Left cardiac atrium (tissue), 4 donors: ENCODE measurements at regions not wholly inside any gene's neighbourhood (a gene's known extent, or its start where the extent isn't known, plus 50 kb on each side); places are given as distances from the start of the nearest gene placed in this dataset.
"Not testable (repeated sequence)": the region's sequence is repeated elsewhere in the genome, so short reads cannot be mapped to it uniquely, and the experiment has no call there.

Experiments
- ATAC-seq, 2 donors: fragments of 200-7000 bp; cut with Tn5 transposase; one replicate each; pipeline ENCODE4 v1.9.1; 2020; ENCODE audit warnings: mild to moderate bottlenecking in 2 of 2, moderate library complexity in 2 of 2
- DNase-seq: peaks from one replicate; pipeline ENCODE4 v3.0.0-alpha.2; 2020
- intact Hi-C, 2 donors: fragments of 100-400 bp; cut with DNase I; formaldehyde crosslinking; loops; one replicate each; pipeline versions ENCODE4 v1.14.1 to v1.15.1; 2022 to 2023
- donor health status: DM: no; HTN: yes; CAD: no.
- donor health status: DM: no; HTN: yes; CAD: no; lungs with severe emphysema.
- donor health status: DM: yes; HTN: yes; CAD: no.
- donor health status: Dilated cardiomyopathy.

DNA sequence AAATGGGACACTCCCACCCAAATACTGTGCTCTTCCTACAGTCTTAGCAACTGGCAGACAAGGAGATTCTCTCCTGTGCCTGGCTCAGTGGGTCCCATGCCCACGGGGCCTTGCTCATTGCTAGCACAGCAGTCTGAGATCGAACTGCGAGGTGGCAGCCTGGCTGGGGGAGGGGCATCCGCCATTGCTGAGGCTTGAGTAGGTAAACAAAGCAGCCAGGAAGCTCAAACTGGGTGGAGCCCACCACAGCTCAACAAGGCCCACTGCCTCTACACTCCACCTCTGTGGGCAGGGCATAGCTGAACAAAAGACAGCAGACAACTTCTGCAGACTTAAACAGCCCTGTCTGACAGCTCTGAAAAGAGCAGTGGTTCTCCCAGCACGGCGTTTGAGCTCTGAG is 174.8 kb downstream of the COL12A1 start:
- ATAC-seq, DNase-seq, intact Hi-C loops: not testable (repeated sequence)

DNA sequence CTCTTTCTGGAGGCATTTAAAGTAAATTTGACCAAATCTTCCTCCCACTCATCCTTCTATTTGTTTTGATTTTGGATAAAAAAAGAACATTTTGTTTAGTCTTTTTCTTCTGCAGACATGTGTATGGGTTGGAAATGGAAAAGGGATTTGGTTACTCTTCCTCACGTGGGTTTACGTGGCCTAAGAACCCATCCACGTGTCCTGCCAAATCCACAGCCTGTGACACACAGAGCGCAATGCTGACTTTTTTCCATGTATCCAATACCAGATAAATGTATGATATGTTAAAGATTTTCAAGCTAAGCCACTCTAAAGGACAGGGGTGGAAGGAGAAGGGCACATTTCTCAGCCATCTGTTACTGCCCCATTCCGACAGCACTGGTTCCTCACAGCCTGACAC is 176.5 kb downstream of the COL12A1 start:
- ATAC-seq (no peak), DNase-seq (no peak)
- intact Hi-C loops, result no loop called here

DNA sequence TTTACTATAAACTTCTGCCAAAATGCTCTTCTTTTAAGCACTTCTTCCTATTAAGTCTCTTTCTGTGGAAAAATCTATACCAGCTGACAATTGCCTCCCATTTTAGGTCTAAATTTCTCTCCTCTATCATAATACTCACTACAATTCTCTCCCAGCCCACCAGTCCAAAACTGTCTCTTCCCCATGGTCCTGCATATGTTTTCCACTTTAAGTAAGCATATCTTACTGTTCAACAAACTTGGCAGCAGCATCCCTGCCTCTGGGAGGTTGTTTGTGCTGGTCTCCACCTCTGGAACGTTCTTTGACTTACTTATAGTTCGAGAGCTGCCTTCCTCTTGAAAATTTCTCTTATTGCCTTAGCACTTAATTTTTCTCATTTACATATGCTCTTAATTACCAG is 180.5 kb downstream of the COL12A1 start:
- intact Hi-C loops, result no loop called here
- DNase-seq, result no peak
- no peak for ATAC-seq

DNA sequence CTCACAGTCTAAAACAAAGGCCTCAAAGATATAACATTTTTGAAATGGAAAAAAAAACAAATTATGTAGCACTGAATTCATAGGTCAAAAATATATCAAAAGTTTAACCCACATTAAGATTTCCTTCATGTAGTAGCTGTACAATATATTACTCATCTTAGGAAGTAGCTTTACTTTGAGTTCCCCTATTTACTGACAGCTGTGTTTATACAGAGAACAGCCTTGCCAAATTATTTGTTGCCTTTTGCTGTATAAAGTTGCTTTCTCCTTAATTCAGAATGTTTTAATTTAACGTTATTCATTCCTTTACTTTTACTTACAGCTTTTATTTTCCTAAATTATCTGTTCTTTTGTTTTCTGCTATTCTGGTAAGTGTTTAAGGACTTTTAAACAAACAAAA is 181.0 kb downstream of the COL12A1 start:
- DNase-seq (no peak), ATAC-seq (no peak)
- intact Hi-C loops, result no loop called here

DNA sequence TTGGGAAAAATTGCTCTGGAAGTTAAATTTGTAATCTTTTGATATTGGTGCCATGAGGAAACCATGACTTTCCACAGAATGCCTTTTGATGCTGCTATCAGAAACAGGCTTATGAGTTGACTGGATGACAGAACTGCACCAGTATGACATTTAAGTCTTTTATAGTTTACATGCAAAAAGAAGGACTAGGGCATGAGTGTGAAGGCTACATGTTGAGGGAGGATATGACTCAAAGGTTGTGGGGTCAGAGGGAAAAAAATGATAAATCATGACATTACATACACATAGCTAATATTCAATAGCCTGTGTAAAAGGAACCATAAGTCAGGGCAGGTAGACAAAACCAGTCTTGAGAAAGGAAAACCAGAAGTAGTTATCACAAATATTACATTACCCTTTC is 182.2 kb downstream of the COL12A1 start:
- intact Hi-C loops, result no loop called here
- DNase-seq (no peak), ATAC-seq (no peak)

DNA sequence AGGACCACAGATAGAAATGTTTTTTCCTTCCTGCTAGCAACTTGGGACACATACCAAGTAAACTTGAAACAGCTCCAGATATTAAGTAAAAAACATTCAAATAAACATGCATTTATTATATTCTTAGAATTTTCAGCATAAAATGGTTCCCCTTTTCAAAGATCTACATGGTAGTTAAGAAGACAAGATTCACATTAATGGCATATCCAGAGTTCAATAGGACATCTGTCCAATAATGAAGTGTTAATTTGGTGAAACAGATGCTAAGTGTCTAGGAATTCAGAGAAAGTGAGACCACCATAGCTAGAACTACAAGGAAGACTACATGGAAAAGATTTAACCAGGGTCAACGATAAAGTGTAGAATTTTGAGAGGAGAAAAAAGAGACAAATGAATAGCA is 184.9 kb downstream of the COL12A1 start:
- intact Hi-C loops, result no loop called here
- DNase-seq (no peak), ATAC-seq (no peak)

DNA sequence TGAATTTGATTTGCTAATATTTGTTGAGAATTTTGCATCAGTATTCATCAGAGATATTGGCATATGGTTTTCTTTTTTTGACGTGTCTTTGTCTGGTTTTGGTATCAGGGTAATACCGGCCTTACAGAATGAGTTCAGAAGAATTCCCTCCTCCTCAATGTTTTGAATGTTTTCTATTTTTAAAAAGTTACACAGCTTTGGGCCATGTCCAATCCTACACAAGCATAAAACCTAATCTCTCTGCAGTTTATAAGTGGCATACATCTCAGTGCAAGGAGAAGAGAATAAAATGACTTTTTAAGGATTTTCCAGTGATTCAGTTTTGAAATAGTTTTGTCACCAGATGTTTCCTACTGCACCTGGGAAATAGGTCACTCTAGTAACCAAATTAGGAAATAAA is 185.5 kb downstream of the COL12A1 start:
- ATAC-seq (no peak), DNase-seq (no peak)
- intact Hi-C loops, result no loop called here

DNA sequence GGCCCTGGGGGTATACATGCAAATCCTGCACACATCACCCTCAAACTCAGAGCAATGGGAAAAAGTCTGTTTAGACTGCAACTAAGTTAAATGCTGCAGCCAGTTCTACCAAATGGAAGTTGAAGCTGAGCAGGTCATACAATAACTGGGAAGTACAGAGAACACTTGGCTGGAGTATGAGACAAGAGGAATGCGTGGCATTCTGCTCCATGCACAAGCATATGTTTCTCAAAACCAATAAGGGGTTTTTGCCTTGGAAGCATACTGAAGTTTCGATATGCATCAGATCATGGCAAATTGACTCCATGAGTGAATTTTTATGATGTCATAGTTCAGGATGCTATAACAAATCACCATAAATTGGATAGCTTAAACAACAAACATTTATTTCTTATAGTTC is 193.8 kb downstream of the COL12A1 start:
- intact Hi-C loops, result no loop called here
- DNase-seq, result no peak
- ATAC-seq, result no peak

DNA sequence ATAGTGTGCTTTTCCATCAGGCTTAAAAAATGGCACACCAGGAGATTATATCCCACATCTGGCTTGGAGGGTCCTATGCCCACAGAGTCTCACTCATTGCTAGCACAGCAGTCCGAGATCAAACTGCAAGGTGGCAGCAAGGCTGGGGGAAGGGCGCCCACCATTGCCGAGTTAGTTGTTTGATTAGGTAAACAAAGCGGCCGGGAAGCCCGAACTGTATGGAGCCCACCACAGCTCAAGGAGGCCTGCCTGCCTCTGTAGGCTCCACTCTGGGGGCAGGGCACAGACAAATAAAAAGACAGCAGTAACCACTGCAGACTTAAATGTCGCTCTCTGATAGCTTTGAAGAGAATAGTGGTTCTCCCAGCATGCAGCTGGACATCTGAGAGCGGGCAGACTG is 201.9 kb downstream of the COL12A1 start:
- intact Hi-C loops, ATAC-seq, DNase-seq: not testable (repeated sequence)

DNA sequence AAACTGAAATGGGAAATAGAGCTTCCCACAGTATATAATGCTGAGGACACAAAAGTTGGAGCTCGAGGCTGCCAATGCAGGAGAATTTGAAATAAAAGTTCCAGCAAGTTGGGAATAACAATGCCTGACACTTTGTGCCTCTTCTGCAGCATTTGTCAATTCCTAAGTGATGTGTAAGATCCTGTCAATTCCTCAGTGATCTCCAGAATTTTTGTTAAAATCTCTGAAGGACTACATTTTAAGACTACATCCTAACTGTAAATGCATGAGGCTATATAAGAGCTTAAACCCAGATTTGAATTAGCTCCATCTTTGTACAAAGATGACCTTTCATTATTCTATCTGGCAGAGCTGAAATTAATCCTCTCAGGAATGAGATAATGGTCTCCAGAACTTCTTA is 208.2 kb downstream of the COL12A1 start:
- DNase-seq, result no peak
- intact Hi-C loops, result no loop called here
- no peak for ATAC-seq

DNA sequence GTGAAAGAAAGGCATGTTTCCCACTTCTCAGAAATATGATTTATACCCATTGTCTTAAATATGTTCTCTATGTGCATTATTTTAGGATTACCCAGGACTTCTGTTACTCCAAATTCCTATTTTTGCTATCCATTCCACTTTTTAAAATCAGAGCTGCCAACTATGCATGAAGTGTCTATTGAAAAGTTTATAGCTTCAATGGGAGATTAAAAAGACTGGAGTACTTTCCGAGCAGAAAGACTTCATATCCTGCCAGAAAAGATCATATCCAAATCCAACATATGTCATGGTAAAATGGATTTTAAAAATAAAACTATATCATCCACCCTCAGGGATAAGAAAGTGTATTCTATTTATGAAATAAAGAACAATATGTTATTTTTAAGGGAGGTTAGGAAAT is 212.7 kb downstream of the COL12A1 start:
- intact Hi-C loops, result no loop called here
- ATAC-seq (no peak), DNase-seq (no peak)

DNA sequence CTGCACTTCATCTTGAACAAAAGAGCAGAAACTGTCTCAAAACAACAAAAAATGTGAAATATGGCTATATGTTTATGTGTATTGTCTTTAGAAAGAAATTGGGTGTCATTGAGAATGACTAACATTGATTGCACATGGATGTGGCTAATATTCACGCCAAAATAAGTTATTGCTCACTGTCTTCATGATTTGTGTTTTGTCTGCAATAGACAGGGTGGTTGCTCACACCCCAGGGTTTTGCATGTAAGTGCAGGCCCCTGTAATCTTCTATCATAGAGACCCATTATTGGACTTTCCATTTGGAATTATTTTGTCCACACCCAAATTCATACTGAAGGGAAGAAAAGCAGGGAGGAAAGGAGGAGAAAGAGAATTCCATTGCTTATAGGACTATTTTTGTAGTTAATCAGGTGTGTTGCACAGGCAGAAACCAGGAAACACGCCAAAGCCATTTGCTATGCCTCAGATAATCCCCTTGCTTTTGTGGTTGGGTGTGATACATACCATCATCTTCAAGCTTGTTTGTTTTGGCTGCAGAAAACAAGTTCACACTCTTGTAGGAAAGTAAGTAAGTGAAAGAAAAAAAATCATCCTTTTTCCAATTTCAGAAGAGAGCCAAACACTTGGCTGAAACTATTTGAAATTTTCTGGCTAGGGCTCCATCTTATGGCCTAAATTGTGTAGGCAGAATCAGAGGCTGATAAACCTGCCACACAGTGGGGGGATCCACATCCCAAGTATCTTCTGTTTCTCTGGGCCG is 214.1 kb downstream of the COL12A1 start:
- intact Hi-C loops, result no loop called here
- ATAC-seq, result peak in 1 of 2 donors; percentile 68

DNA sequence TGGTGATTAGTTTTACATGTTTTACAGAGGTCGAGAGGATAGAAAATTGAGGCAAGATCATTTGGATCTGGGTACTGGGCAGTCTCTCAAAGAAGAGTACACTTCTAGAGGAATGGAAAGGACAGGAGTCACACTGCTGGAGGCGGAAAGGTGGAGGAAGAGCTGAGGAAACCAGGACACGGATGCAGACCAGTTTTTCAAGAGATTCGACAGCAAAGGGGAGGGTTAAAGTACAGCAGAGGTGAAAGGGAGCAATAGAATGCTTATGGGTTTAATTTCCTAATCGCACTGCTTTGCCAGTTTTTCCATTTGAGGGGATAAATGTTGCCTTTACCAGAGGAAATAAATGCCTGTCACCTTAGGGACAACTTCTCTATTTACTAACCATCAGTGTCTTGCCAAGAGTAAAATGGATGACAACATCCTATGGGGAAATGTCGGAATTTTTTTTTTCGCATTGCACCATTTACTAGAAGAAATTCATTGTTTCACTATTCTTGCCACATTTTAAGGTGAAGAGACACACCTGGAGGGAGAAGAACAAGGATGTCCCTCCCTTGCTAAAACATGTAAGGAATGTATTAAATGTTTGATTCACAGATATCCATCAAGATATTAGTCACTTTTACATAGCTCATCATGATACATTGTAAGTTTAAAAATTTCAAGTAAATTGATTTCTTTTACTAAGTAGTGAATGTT is 226.6 kb downstream of the COL12A1 start:
- ATAC-seq (no peak), DNase-seq (no peak)
- intact Hi-C loops, result loop anchor here in 1 of 2 donors (10.0 kb wide), 1 partner anchor 84 kb away; no protein-coding TSS in a partner anchor

More for the DNA sequence above, 214.1 kb downstream of the COL12A1 start:
- DNase-seq, result no peak

DNA sequence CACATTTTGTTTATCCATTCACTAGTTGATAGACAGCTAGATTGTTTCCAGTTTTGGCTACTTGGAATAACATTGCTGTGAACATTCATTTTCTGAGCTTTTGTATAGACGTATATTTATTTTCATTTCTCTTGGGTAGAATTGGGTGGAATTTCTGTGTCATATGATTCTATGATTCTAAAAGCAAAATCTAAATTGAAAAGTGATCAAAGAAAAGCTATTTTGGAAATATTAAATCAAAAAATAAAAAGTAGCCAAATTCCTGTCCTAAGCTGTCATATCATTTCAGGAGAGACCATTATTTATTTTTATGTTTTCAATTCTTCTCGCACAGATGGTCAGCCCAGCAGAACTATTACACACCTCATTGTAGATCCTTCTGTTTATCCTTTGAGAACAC is 229.2 kb downstream of the COL12A1 start:
- DNase-seq (no peak), ATAC-seq (no peak)
- intact Hi-C loops, result loop anchor here in 1 of 2 donors (10.0 kb wide), 1 partner anchor 82 kb away; no protein-coding TSS in a partner anchor

DNA sequence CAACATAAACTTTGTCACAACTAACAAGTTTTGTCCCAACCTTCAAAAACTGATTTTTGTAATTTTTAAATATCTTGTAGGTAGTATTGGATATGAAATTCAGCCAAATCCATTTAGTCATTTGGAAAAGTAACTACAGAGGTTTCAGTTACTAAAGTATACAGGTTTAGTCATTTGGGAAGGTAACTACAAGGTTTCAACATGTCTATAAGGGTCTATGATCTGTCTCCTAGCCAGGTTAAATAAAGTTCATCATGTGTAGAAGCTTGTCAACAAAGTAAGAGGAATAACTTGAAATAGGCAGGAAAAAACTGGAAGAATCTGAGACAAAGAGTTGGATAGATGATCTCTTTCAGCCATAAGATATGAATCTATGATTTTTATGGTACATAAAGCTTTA is 229.8 kb downstream of the COL12A1 start:
- intact Hi-C loops, result loop anchor here in 1 of 2 donors (10.0 kb wide), 1 partner anchor 81 kb away; no protein-coding TSS in a partner anchor
- DNase-seq (no peak), ATAC-seq (no peak)

DNA sequence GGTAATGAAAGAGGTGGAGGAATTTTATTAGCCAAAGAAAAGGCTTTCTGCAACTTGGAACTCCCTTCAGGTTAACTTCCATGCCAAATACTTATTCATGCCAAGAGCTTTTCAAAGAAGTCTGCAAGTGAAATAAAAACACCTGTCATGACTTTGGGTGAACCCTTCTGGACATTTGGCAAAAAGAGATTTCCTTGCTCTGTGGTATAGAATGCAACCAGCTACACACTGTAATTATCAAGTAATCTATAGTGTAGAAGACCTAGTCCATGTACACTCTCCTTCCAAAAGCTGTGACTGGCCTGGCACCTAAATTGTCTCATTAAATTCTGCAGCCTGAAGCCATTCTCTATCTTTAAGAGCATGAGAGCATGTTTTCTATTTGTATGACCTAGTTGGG is 232.3 kb downstream of the COL12A1 start:
- no peak for DNase-seq
- ATAC-seq, result no peak
- intact Hi-C loops, result loop anchor here in 1 of 2 donors (10.0 kb wide), 1 partner anchor 79 kb away; no protein-coding TSS in a partner anchor

DNA sequence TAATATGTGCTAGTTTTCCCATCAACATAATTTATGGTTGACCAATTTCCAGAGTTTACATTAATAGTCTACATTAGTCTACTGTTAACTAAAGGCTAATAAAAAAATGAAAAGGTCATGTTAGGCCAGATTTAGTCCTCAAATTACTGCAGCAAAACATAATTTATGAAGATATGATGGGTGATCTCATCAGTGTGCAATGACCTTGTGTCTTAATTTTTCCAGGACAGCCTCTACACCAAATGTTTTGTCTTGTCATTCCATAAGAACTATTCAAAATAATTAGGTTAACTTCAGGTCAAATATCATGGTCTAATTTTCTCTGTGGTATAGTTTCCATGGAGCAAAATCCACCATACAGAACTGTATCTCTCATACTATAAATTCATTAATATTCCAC is 234.2 kb downstream of the COL12A1 start:
- intact Hi-C loops, result loop anchor here in 1 of 2 donors (10.0 kb wide), 1 partner anchor 77 kb away; no protein-coding TSS in a partner anchor
- DNase-seq, result no peak
- ATAC-seq, result no peak

DNA sequence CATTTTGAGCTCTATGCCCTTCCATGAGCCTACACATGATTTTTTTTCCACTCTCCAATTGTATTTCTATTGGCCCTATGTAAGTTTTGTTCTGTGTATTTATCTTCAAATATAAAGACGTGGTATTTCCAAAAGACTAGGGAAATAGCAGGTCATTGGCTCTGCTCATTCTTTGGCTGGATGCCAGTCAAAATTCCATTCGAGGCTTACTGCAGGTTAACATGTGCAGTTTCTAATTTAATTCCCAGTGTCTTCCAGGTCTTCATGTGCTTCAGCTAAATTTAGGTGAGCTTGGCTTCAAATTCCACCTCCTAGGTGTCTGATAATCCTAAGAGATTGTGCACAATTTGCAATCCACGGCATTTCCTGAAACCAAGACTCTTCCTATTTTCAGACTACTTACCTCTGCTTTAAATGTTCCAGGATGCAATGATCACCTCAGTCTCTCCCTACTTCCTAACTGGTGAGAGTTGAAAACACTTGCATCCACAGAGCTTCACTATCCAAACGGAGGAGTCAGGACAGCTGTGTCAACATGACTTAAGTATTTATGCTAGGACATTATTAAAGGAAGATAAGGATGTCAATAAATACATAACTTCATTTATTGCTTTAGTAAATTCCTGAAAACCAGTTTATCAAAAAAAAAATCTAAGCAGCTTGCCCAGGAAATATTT is 236.1 kb downstream of the COL12A1 start:
- ATAC-seq, result no peak

DNA sequence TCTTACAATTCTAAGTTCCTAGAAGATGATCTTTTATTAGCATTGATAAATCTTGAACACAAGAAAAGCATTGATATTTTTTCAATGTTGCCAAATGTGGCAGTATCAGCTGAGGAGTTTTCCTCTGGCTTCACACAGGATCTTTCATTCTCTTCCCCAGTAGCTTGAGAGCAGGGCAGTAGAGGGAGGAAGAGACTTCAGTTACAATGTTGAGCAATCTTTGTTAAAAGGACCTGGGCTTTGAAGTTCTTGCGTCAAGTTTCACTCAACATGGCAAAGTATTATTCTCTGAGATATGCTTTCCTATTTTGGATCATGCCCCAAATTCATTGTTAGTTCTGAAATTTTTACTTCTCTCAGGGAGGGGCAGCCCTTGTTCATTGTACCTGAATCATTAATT is 238.0 kb downstream of the COL12A1 start:
- no peak for ATAC-seq
- no peak for DNase-seq
- intact Hi-C loops, result no loop called here

More for the DNA sequence above, 236.1 kb downstream of the COL12A1 start:
- DNase-seq, result no peak
- intact Hi-C loops, result loop anchor here in 1 of 2 donors (10.0 kb wide), 1 partner anchor 75 kb away; no protein-coding TSS in a partner anchor

DNA sequence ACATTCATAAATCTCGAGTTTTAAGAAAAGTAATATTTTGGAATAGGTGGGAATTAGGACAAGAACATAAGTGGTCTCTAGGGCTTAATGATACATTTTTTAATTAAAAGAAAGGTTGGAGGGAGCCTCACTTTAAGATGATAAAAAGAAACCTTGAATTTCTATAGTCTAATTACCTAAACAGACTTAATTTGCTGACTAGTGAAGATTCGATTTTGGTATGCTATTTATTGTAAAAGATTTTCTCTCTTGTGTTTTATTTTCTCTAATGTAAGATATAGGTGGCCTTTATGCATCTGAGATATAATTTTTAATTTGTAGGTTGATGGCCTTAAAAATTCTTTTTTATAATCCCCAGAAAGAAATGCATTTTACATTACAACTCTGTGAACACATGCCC is 239.1 kb downstream of the COL12A1 start:
- ATAC-seq (no peak), DNase-seq (no peak)
- intact Hi-C loops, result no loop called here
